ENCODE measurements at regions not wholly inside any gene's neighbourhood (a gene's known extent, or its start where the extent isn't known, plus 50 kb on each side); places are given as distances from the start of the nearest gene placed in this dataset.
"Not testable (repeated sequence)": the region's sequence is repeated elsewhere in the genome, so short reads cannot be mapped to it uniquely, and the experiment has no call there.

GRCh38 chr3:177356113-177356512 is 158.8 kb upstream of the TBL1XR1 start:
- no peak for DNase-seq

- no peak for DNase-seq
Measured at GRCh38 chr3:177356952-177357351, 159.7 kb upstream of the TBL1XR1 start.

- peak in 4 of 56 donors; percentile 4 to 33 (median 22) for DNase-seq
Measured at GRCh38 chr3:177357352-177358090, 160.2 kb upstream of the TBL1XR1 start.

GRCh38 chr3:177358091-177358976 is 161.1 kb upstream of the TBL1XR1 start:
- DNase-seq = peak in 45 of 56 donors; percentile 12 to 66 (median 40)

- peak in 21 of 56 donors; percentile 29 to 64 (median 49) for DNase-seq
Measured at GRCh38 chr3:177358977-177359592, 161.8 kb upstream of the TBL1XR1 start.

GRCh38 chr3:177359593-177360357 is 162.5 kb upstream of the TBL1XR1 start:
- peak; percentile 42 to 95 (median 90) for DNase-seq

GRCh38 chr3:177361081-177361938 is 164.0 kb upstream of the TBL1XR1 start:
- peak in 13 of 56 donors; percentile 9 to 47 (median 23) for DNase-seq

- peak in 1 of 56 donors; percentile 6 for DNase-seq
Measured at GRCh38 chr3:177362626-177363025, 165.3 kb upstream of the TBL1XR1 start.

- DNase-seq = no peak
Measured at GRCh38 chr3:177364236-177364635, 167.0 kb upstream of the TBL1XR1 start.

- not testable (repeated sequence) for DNase-seq
Measured at GRCh38 chr3:177365294-177365693, 168.0 kb upstream of the TBL1XR1 start.

- DNase-seq = no peak
Measured at GRCh38 chr3:177367788-177368187, 170.5 kb upstream of the TBL1XR1 start.

- DNase-seq = no peak
Measured at GRCh38 chr3:177370246-177370822, 173.1 kb upstream of the TBL1XR1 start.

- DNase-seq = no peak
Measured at GRCh38 chr3:177371146-177371545, 173.9 kb upstream of the TBL1XR1 start.

GRCh38 chr3:177371888-177372287 is 174.6 kb upstream of the TBL1XR1 start:
- DNase-seq = no peak

GRCh38 chr3:177374323-177374722 is 177.0 kb upstream of the TBL1XR1 start:
- no peak for DNase-seq

- DNase-seq = no peak
Measured at GRCh38 chr3:177375316-177375715, 178.0 kb upstream of the TBL1XR1 start.

GRCh38 chr3:177377166-177377565 is 179.9 kb upstream of the TBL1XR1 start:
- no peak for DNase-seq

GRCh38 chr3:177378168-177378567 is 180.9 kb upstream of the TBL1XR1 start:
- DNase-seq = no peak

- no peak for DNase-seq
Measured at GRCh38 chr3:177379045-177379444, 181.8 kb upstream of the TBL1XR1 start.

- DNase-seq = no peak
Measured at GRCh38 chr3:177381070-177381469, 183.8 kb upstream of the TBL1XR1 start.
